Dendritic cell treated with granulocyte-macrophage colony-stimulating factor and Interleukin-4, amounts not matched to agents 40 ng/mL and 50 ng/mL, for 4 days (primary cell): ENCODE measurements at regions not wholly inside any gene's neighbourhood (a gene's known extent, or its start where the extent isn't known, plus 50 kb on each side); places are given as distances from the start of the nearest gene placed in this dataset.

Source experiments
- H3K27ac Mint-ChIP-seq: one replicate; pipeline ENCODE4 v1.8.0; 2022; ENCODE audit warnings: mild to moderate bottlenecking, mixed read lengths
- H3K27me3 Mint-ChIP-seq: one replicate; pipeline ENCODE4 v1.8.0; 2022; ENCODE audit warnings: mild to moderate bottlenecking, mixed read lengths
- H3K36me3 Mint-ChIP-seq: one replicate; pipeline ENCODE4 v1.8.0; 2022; ENCODE audit warnings: low read depth, mixed read lengths
- H3K4me1 Mint-ChIP-seq: one replicate; pipeline ENCODE4 v1.8.0; 2022; ENCODE audit warnings: low read depth, mixed read lengths
- H3K4me3 Mint-ChIP-seq: one replicate; pipeline ENCODE4 v1.8.0; 2022; ENCODE audit warnings: mild to moderate bottlenecking, moderate library complexity, mixed read lengths
- H3K9me3 Mint-ChIP-seq: one replicate; pipeline ENCODE4 v1.8.0; 2022; ENCODE audit warnings: mixed read lengths
- intact Hi-C: fragments of 100-400 bp; cut with micrococcal nuclease; formaldehyde crosslinking; loops from one replicate; pipeline ENCODE4 v1.15.0; 2022

DNA sequence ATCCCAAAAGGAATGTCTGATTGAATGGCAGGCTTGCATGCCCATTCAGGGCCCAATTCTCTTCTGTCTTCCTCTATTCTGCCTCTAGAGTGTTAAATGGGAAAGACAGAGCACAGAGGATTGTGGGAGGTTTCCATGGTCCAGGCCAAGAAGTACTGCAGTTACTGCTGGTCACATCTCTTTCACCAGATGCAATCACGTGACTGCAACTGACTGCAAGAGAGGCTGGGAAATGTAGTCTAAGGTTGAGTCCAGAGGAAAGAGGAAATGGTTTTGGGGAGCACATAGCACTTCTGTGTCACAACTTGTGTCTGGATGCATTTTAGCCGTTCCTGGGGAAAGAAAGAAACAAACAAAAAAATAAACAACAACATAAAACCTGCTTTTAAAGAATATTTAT, 336.4 kb upstream of the BTBD3 start:
- no peaks in the 10 kb centered on the region for H3K27me3 Mint-ChIP-seq
- no peak overlapping the region for H3K4me3 Mint-ChIP-seq
- peaks cover 11% of the 10 kb centered on the region for H3K4me1 Mint-ChIP-seq
- H3K9me3 Mint-ChIP-seq = peaks cover 7% of the 10 kb centered on the region
- no peak overlapping the region for H3K27ac Mint-ChIP-seq
- intact Hi-C loops = no loop called here
- no peaks in the 10 kb centered on the region for H3K36me3 Mint-ChIP-seq

DNA sequence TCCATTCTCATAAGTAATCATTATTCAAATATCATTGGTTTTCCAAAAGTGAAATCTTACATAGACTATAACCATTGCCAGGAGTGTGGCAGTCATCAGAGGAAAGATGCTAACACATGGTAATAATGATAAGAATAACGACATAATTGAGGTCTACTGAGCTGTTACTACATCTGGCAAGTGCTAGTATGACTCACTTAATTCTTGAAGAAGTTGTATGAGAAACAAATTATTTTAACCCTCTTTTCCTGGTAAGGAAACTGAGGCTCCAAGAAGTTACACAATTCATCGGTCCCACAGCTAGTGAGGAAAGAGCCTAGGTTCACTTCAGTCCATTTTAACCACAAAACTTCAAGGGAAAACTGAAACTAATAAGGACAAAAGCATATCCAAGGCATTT, 335.6 kb upstream of the BTBD3 start:
- H3K36me3 Mint-ChIP-seq = no peaks in the 10 kb centered on the region
- intact Hi-C loops = no loop called here
- H3K4me1 Mint-ChIP-seq = peaks cover 11% of the 10 kb centered on the region
- H3K4me3 Mint-ChIP-seq = no peak overlapping the region
- H3K27ac Mint-ChIP-seq = no peak overlapping the region
- H3K27me3 Mint-ChIP-seq = no peaks in the 10 kb centered on the region
- peaks cover 7% of the 10 kb centered on the region for H3K9me3 Mint-ChIP-seq

DNA sequence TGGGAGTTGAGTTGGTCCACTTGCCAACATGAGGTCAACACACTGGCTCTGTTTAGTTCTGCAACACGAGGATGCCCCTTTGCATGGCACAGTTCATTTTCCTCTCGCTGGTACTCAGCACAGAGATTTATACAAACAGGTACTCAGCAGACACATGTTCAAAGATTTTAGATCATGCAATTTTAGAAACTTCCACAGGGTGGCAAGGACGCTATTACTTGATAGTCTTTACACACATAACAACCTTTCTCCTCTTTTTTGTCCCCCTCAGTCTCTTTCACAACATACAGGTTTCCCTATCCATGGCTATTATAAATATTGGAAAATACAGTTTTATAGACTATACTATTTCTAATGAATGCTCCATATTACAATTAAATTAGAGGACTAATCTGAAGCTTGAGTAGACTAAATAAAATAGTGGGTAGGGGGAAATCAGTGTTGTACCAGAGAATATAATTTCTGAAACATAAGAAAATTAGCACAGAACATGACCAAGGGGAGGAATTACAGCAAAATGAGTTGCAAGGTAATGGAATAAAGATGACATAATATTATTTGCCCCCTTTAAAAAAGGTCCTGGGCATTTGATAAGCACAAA, 331.8 kb upstream of the BTBD3 start:
- Mint-ChIP-seq H3K27me3 (no peaks in the 10 kb centered on the region), H3K4me3 (no peak overlapping the region), H3K27ac (no peak overlapping the region), H3K9me3 (peaks cover 7% of the 10 kb centered on the region), H3K4me1 (peaks cover 11% of the 10 kb centered on the region), H3K36me3 (no peaks in the 10 kb centered on the region)
- intact Hi-C loops = no loop called here

DNA sequence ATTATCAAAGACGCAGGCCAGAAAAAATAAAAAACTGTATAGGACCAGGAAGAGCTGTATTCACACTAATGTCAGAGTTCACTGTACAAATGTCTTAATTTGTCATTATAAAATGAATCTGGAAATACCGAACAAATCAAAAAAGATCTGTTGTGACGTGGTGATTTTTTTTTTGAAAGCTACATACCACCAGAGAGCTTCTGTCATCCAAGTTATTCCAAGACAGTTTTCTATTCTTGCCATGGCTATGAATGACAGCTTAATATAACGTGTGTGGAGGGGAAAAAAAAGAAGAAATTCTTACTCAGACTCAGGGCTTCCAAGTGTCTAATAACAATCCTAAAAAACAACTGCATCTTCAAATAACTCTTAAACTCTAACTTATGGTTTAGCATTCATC, 328.8 kb upstream of the BTBD3 start:
- peaks cover 16% of the 10 kb centered on the region for H3K9me3 Mint-ChIP-seq
- H3K4me1 Mint-ChIP-seq = no peaks in the 10 kb centered on the region
- H3K27me3 Mint-ChIP-seq = no peaks in the 10 kb centered on the region
- H3K27ac Mint-ChIP-seq = no peak overlapping the region
- intact Hi-C loops = no loop called here
- no peaks in the 10 kb centered on the region for H3K36me3 Mint-ChIP-seq
- H3K4me3 Mint-ChIP-seq = no peak overlapping the region

DNA sequence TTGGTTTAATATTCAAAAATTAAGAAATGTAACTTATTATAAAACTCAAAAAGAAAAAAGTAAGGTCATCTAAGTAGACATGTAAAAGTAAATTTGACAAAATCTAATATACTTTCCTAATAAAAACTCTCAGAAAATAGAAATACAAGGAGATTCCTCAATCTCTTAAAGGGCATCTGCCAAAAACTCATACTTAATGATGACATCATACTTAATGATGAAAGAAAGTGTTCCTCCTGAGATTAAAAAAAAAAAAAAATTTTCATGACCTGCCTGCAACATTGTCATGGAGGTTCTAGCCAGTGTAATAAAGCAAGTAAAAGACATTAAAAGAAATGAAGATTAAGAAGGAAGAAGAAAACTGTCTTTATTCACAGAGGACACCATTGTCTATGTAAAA, 325.7 kb upstream of the BTBD3 start:
- Mint-ChIP-seq H3K4me1 (no peaks in the 10 kb centered on the region), H3K4me3 (no peak overlapping the region), H3K27ac (no peak overlapping the region)

DNA sequence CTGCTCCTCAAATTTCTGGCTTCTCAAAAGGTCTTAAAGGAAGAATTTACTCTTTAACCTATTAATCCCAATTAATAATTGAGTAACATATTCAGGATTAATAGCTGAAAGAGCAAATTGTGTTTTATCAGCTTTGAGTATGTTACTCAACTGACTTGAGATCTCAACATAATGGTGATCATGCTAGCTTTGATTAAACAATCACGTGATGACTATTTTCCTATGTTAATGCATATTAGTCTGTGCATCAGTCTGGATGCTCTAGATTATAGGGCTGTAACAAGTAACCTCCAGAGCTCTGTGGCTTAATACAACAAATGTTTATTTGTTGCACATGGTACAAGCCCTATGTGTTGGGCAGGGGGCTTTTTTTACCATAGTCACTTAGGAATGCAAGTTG, 313.4 kb upstream of the BTBD3 start:
- no peaks in the 10 kb centered on the region for H3K4me1 Mint-ChIP-seq
- H3K27me3 Mint-ChIP-seq = no peaks in the 10 kb centered on the region
- peaks cover 11% of the 10 kb centered on the region for H3K9me3 Mint-ChIP-seq
- H3K27ac Mint-ChIP-seq = no peak overlapping the region
- H3K36me3 Mint-ChIP-seq = no peaks in the 10 kb centered on the region
- intact Hi-C loops = no loop called here
- H3K4me3 Mint-ChIP-seq = no peak overlapping the region

More for the DNA sequence above, 325.7 kb upstream of the BTBD3 start:
- Mint-ChIP-seq H3K36me3 (no peaks in the 10 kb centered on the region), H3K9me3 (peaks cover 30% of the 10 kb centered on the region), H3K27me3 (no peaks in the 10 kb centered on the region)
- intact Hi-C loops = no loop called here

DNA sequence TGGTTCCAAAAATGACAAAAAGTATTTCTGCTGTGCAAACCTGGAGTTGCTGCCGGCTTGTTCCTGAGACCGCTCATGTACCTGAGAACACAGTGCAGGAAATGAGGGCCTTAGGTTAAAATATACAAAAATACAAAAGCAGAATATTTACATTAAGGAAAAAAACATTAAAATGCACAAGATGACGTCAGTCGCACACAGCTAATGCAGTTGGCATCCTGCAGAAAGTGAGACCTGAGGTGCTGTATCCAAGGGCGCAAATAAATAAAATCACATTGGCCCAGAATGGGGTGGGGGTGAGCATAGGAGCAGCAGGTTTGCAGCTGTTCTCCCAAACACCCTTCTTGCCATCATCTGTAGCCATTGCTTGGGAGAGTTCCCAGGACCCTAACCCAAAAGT, 310.6 kb upstream of the BTBD3 start:
- H3K4me3 Mint-ChIP-seq = no peak overlapping the region
- intact Hi-C loops = no loop called here
- no peak overlapping the region for H3K27ac Mint-ChIP-seq

DNA sequence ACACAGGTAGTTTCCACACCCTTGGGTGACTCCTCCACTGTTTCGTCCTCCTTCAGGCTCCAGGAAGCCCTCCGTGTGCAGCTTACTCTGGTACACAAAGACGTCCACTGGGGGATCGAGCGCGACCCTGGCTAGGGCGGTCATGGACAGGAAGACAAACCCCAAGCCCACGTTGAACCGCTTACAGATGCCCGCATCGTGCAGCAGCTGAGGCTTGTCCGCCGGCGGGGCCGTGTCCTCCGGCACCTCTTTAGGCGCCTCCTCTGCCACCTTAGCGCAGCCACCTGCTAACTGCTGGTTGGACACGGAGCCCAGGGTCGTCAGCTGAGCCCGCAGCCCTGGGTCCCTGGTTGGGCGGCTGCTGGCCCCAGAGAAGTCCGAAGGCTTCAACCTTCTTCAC, 309.0 kb upstream of the BTBD3 start:
- H3K27me3 Mint-ChIP-seq = no peaks in the 10 kb centered on the region
- H3K4me1 Mint-ChIP-seq = no peaks in the 10 kb centered on the region
- H3K4me3 Mint-ChIP-seq = no peak overlapping the region
- peaks cover 27% of the 10 kb centered on the region for H3K9me3 Mint-ChIP-seq
- H3K36me3 Mint-ChIP-seq = no peaks in the 10 kb centered on the region
- intact Hi-C loops = no loop called here
- H3K27ac Mint-ChIP-seq = no peak overlapping the region

More for the DNA sequence above, 310.6 kb upstream of the BTBD3 start:
- H3K4me1 Mint-ChIP-seq = no peaks in the 10 kb centered on the region
- H3K36me3 Mint-ChIP-seq = no peaks in the 10 kb centered on the region
- H3K27me3 Mint-ChIP-seq = no peaks in the 10 kb centered on the region
- H3K9me3 Mint-ChIP-seq = peaks cover 27% of the 10 kb centered on the region

DNA sequence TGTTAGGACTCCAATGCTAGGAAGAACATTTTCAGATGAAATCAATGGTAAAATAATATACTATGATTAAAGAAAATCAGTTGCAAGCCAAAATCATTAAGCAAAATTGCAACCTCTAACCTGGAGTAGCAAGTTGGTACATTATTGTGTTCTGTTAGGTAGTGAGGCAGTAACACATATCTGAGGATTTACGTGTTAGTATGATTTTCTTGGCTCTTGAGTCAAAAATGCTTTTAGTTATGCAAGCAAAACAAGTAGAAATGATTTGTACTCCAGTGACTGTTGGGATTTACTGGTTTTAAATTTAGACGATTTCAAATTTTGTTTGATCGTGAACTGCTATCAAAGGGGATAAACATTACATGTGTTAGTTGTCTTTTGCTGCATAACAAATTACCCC, 293.0 kb upstream of the BTBD3 start:
- no peak overlapping the region for H3K4me3 Mint-ChIP-seq
- intact Hi-C loops = no loop called here

DNA sequence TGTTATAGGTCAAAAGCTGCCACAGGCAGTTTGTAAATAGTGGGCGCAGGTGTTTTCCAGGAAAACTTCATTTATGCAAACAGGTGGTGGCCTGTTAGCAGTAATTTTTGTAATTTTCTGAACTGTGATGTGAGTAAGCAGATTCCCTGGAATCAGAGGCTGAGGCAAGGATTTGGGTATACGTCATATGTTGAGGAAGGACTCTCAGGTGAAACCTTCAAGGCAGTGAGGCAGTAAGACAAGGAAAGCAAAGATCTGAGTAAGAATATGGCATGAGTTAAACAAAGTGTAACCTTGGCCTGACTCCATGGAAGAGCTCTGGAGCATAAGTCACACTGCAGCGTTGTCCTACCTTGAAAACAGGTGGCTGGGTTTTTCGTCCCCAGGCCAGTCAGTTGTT, 291.1 kb upstream of the BTBD3 start:
- no peak overlapping the region for H3K4me3 Mint-ChIP-seq
- intact Hi-C loops = no loop called here
- no peaks in the 10 kb centered on the region for H3K4me1 Mint-ChIP-seq
- no peaks in the 10 kb centered on the region for H3K36me3 Mint-ChIP-seq
- H3K27me3 Mint-ChIP-seq = no peaks in the 10 kb centered on the region
- H3K9me3 Mint-ChIP-seq = no peaks in the 10 kb centered on the region
- no peak overlapping the region for H3K27ac Mint-ChIP-seq

More for the DNA sequence above, 293.0 kb upstream of the BTBD3 start:
- Mint-ChIP-seq H3K36me3 (no peaks in the 10 kb centered on the region), H3K9me3 (no peaks in the 10 kb centered on the region), H3K27me3 (no peaks in the 10 kb centered on the region), H3K27ac (no peak overlapping the region), H3K4me1 (no peaks in the 10 kb centered on the region)

DNA sequence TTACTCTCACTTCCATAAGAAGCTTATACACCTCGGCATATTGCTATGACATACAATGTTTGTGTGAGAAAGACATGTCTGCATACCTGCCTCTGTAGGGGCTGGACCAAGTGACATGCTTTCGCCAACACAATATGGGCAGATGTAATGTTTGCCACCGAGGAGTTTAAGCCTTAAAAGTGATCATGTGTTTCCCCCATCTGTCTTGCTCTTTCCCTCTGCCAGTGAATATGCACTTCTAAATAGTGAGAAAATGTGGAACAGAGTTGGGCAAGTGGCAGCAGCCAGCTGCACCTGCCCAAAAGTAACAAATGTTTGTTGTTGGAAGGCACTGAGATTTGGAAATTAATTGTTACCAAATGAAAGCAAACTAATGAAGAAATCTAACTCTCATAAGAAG, 274.8 kb upstream of the BTBD3 start:
- H3K27ac Mint-ChIP-seq = no peak overlapping the region
- H3K9me3 Mint-ChIP-seq = peaks cover 19% of the 10 kb centered on the region
- no peaks in the 10 kb centered on the region for H3K4me1 Mint-ChIP-seq
- H3K27me3 Mint-ChIP-seq = no peaks in the 10 kb centered on the region
- no peak overlapping the region for H3K4me3 Mint-ChIP-seq
- intact Hi-C loops = no loop called here
- no peaks in the 10 kb centered on the region for H3K36me3 Mint-ChIP-seq

DNA sequence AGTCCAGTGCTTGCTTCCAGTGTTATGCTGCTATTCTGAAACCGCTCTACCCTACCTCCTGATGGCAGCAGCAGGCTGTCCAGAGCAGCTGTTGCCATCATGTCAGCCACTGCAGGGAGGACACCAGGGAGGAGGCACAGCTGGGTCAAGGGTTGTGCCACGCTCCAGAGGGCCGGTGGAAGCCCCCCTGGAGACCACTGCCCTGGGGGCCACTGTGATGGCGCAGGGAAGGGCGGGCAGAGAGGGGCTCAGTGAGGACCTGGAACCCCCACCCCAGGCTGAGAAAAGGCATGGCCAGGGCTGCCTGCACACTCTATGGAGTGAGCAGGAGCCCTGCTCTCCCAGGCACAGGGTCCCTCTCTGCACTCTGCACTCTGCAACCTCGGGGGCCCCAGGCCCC, 271.3 kb upstream of the BTBD3 start:
- Mint-ChIP-seq H3K27me3 (no peaks in the 10 kb centered on the region), H3K36me3 (no peaks in the 10 kb centered on the region), H3K4me1 (no peaks in the 10 kb centered on the region), H3K4me3 (no peak overlapping the region), H3K9me3 (peaks cover 30% of the 10 kb centered on the region), H3K27ac (no peak overlapping the region)
- intact Hi-C loops = no loop called here

DNA sequence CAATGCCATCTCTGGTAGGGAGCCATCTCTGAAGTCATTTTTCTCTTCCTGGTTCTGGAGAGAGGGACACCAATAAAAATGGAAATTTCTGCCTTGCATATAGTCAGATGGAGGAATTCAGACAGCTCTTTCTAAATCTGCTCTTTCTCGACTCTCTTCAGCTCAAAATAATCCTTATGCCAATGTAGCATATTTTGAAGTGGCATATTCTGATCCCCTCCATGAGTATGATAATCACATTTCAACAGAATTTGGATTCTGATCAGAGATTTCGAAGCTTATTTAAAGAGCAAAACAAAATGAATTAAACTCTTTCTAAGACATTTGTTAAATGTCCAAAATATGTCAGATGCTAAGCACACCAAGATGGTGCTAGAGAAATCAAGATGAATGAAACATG, 267.1 kb upstream of the BTBD3 start:
- no peak overlapping the region for H3K4me3 Mint-ChIP-seq
- no peaks in the 10 kb centered on the region for H3K27me3 Mint-ChIP-seq
- H3K4me1 Mint-ChIP-seq = no peaks in the 10 kb centered on the region
- no peaks in the 10 kb centered on the region for H3K36me3 Mint-ChIP-seq
- intact Hi-C loops = no loop called here
- no peak overlapping the region for H3K27ac Mint-ChIP-seq
- H3K9me3 Mint-ChIP-seq = peaks cover 31% of the 10 kb centered on the region

DNA sequence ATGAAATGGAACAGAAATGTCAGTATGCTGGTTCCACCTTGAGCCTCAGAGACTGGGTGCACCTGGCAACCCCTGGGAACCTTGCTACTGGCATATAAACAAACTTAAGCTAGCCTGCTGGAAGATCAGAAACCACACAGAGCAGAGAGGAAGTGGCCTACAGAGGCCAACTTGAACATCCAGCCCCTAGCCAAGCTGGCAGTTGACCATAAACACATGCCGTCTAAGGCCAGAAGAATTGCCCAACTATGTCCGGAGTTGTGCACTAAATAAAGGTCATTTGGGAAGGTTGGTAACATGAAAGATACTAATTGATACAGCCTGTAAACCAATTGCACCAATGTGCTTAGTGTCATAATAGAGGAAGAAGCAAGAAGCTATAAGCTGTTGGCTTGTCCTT, 266.6 kb upstream of the BTBD3 start:
- no peak overlapping the region for H3K27ac Mint-ChIP-seq
- peaks cover 26% of the 10 kb centered on the region for H3K9me3 Mint-ChIP-seq
- no peaks in the 10 kb centered on the region for H3K36me3 Mint-ChIP-seq
- no peak overlapping the region for H3K4me3 Mint-ChIP-seq
- H3K4me1 Mint-ChIP-seq = no peaks in the 10 kb centered on the region
- no peaks in the 10 kb centered on the region for H3K27me3 Mint-ChIP-seq
- intact Hi-C loops = no loop called here

DNA sequence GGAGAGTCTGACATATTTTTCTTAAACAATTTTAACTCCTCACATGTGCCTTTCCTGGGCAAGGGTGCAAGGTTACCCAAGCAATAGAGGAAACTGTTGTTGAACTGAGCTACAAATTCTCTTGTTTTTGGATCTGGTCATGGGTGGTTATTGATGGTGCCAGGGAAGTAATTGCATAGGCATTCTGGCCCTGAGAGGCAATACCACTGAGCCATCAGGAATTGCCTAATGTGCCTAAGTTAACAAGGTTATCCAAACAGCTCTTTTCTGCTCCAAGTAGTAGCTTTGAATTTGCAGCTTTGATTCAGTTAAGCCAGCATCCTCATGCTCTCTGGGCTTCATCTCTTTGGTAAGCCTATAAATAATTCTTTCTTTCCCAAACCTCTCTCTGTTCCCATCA, 266.0 kb upstream of the BTBD3 start:
- no peaks in the 10 kb centered on the region for H3K36me3 Mint-ChIP-seq
- no peak overlapping the region for H3K27ac Mint-ChIP-seq
- peaks cover 23% of the 10 kb centered on the region for H3K9me3 Mint-ChIP-seq
- intact Hi-C loops = no loop called here
- H3K4me1 Mint-ChIP-seq = no peaks in the 10 kb centered on the region
- H3K27me3 Mint-ChIP-seq = no peaks in the 10 kb centered on the region
- H3K4me3 Mint-ChIP-seq = no peak overlapping the region
